Mesenchymal stem cell (in vitro differentiated cells and primary cell): ENCODE measurements at regions not wholly inside any gene's neighbourhood (a gene's known extent, or its start where the extent isn't known, plus 50 kb on each side); places are given as distances from the start of the nearest gene placed in this dataset.
"Not testable (repeated sequence)": the region's sequence is repeated elsewhere in the genome, so short reads cannot be mapped to it uniquely, and the experiment has no call there.

Experiments
- DNase-seq: peaks from one replicate; pipeline ENCODE4 v3.0.0-alpha.2; 2013
- H2AFZ ChIP-seq: one replicate; pipeline ENCODE4 v1.6.1; 2013; ENCODE audit warnings: low read depth, mild to moderate bottlenecking, control low read depth, inconsistent platforms, low read length, moderate library complexity
- H2AK5ac ChIP-seq: 2 replicates; pipeline ENCODE4 v1.6.1; 2013; ENCODE audit warnings: low read length, moderate library complexity, mild to moderate bottlenecking, inconsistent platforms; ENCODE audit not compliant: severe bottlenecking
- H2BK120ac ChIP-seq: one replicate; pipeline ENCODE4 v1.6.1; 2013; ENCODE audit warnings: low read depth, mild to moderate bottlenecking, inconsistent platforms, low read length, moderate library complexity
- H2BK12ac ChIP-seq, 2 experiments: one replicate each; pipeline ENCODE4 v1.6.1; 2013; ENCODE audit warnings: inconsistent platforms in 2 of 2, low read length in 2 of 2, mild to moderate bottlenecking in 2 of 2, moderate library complexity in 2 of 2, control low read depth in 1 of 2
- H2BK15ac ChIP-seq: one replicate; pipeline ENCODE4 v1.6.1; 2013; ENCODE audit warnings: mild to moderate bottlenecking, low read depth, inconsistent platforms; ENCODE audit not compliant: poor library complexity, severe bottlenecking
- H2BK5ac ChIP-seq: 2 replicates; pipeline ENCODE4 v1.6.1; 2013; ENCODE audit warnings: low read depth, mild to moderate bottlenecking, low read length, control low read depth, inconsistent platforms; ENCODE audit not compliant: poor library complexity, severe bottlenecking
- H3K14ac ChIP-seq, 2 experiments: one replicate each; pipeline ENCODE4 v1.6.1; 2013; ENCODE audit warnings: inconsistent platforms in 2 of 2, low read length in 2 of 2, control low read depth in 1 of 2, mild to moderate bottlenecking in 1 of 2, moderate library complexity in 1 of 2
- H3K18ac ChIP-seq, 2 experiments: one replicate each; pipeline ENCODE4 v1.6.1; 2013; ENCODE audit warnings: inconsistent platforms in 2 of 2, low read length in 2 of 2, control low read depth in 1 of 2, low read depth in 1 of 2, mild to moderate bottlenecking in 1 of 2
- H3K23ac ChIP-seq, 2 experiments: one replicate each; pipeline ENCODE4 v1.6.1; 2013; ENCODE audit warnings: inconsistent platforms in 2 of 2, low read length in 2 of 2, mild to moderate bottlenecking in 2 of 2, moderate library complexity in 2 of 2, control low read depth in 1 of 2
- H3K27ac ChIP-seq: 2 replicates; pipeline ENCODE4 v1.5.1; 2013; ENCODE audit warnings: mild to moderate bottlenecking, moderate library complexity, low read length, control low read depth, inconsistent platforms; ENCODE audit not compliant: poor library complexity, severe bottlenecking
- H3K27me3 ChIP-seq, 2 experiments: 2 replicates each; pipeline versions ENCODE4 v1.6.1 to v1.7.0; 2013; ENCODE audit warnings: low read length in 2 of 2, mild to moderate bottlenecking in 2 of 2, moderate library complexity in 2 of 2, control low read depth in 1 of 2, inconsistent platforms in 1 of 2; ENCODE audit not compliant: control insufficient read depth in 1 of 2, insufficient read depth in 1 of 2
- H3K36me3 ChIP-seq, 2 experiments: 2 replicates each; pipeline versions ENCODE4 v1.6.1 to v1.7.0; 2013; ENCODE audit warnings: low read length in 2 of 2, control low read depth in 1 of 2, inconsistent platforms in 1 of 2, low read depth in 1 of 2, mild to moderate bottlenecking in 1 of 2; ENCODE audit not compliant: insufficient read depth in 2 of 2, control insufficient read depth in 1 of 2
- H3K4ac ChIP-seq, 2 experiments: one replicate each; pipeline ENCODE4 v1.6.1; 2013; ENCODE audit warnings: inconsistent platforms in 2 of 2, low read length in 2 of 2, mild to moderate bottlenecking in 2 of 2, moderate library complexity in 2 of 2, control low read depth in 1 of 2, low read depth in 1 of 2
- H3K4me1 ChIP-seq: 2 replicates; pipeline ENCODE4 v1.6.1; 2013; ENCODE audit warnings: low read depth, low read length, control low read depth; ENCODE audit not compliant: control insufficient read depth, insufficient read depth
- H3K4me2 ChIP-seq: 2 replicates; pipeline ENCODE4 v1.6.1; 2013; ENCODE audit warnings: low read length, mild to moderate bottlenecking, inconsistent platforms; ENCODE audit not compliant: poor library complexity, severe bottlenecking
- H3K4me3 ChIP-seq, 2 experiments: 2 replicates each; pipeline versions ENCODE4 v1.5.1 to v1.7.0; 2013; ENCODE audit warnings: low read length in 2 of 2, mild to moderate bottlenecking in 2 of 2, control low read depth in 1 of 2, low read depth in 1 of 2; ENCODE audit not compliant: insufficient read depth in 1 of 2
- H3K79me1 ChIP-seq: replicated peaks from 2 replicates; pipeline ENCODE4 v1.6.1; 2013; ENCODE audit warnings: mild to moderate bottlenecking, control low read depth, low read length, inconsistent platforms; ENCODE audit not compliant: poor library complexity, severe bottlenecking
- H3K9ac ChIP-seq: 2 replicates; pipeline ENCODE4 v1.7.0; 2013; ENCODE audit warnings: mild to moderate bottlenecking, low read length, moderate library complexity
- H3K9me3 ChIP-seq: 2 replicates; pipeline ENCODE4 v1.7.0; 2013; ENCODE audit warnings: mild to moderate bottlenecking, low read length; ENCODE audit not compliant: control insufficient read depth
- H4K8ac ChIP-seq: one replicate; pipeline ENCODE4 v1.6.1; 2013; ENCODE audit warnings: inconsistent platforms, mild to moderate bottlenecking, low read length, moderate library complexity
- H4K91ac ChIP-seq: one replicate; pipeline ENCODE4 v1.6.1; 2013; ENCODE audit warnings: mild to moderate bottlenecking, low read length, inconsistent platforms
- WGBS: methylation state at CpG from one replicate; pipeline ENCODE4 v1.1.7; 2013; ENCODE audit warnings: mixed read lengths; 5-methylcytosine and 5-hydroxymethylcytosine counted together

DNA sequence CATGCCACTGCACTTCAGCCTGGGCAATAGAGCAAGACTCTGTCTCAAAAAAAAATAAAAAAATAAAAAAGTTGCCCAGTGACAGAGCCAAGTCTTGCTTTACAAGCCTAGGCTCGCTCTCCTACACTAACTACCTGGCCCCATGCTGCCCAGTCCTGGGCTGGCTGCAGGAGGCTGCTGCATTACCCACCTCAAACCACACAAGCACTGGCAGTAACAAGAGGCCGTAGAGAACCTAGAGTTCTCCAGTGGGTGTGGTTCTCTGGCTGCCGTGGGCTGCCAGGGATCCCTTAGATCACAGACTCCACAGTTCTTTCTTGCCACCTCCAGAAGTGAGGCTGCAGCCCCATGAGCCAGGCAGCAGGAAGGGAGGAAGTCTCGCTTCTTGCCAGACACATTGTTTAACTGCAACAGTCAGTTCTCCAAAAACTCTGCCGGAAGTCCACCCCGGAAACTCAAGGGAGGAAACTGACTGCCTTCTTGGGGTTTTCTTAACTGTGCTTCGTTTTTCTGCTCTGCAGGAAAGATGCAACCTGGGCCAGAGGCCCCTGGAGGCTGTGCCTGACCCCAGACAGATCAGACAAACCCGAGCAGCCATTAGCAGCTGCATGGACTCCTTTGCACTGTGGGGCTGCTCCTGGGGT lies 175.4 kb downstream of the NRN1 start:
- H3K9me3 ChIP-seq, H3K4me2 ChIP-seq, H2AK5ac ChIP-seq, H3K23ac ChIP-seq, H2BK12ac ChIP-seq, H3K79me1 ChIP-seq, H3K18ac ChIP-seq, H3K36me3 ChIP-seq, H3K27me3 ChIP-seq, H4K91ac ChIP-seq, H2BK15ac ChIP-seq, H2BK5ac ChIP-seq, H3K4ac ChIP-seq, DNase-seq, H3K9ac ChIP-seq, H3K14ac ChIP-seq, H3K4me3 ChIP-seq, H2BK120ac ChIP-seq, H2AFZ ChIP-seq, H4K8ac ChIP-seq, H3K4me1 ChIP-seq, H3K27ac ChIP-seq: not testable (repeated sequence)
- 62% methylated on average over 8 of the region's 8 CpGs for WGBS

DNA sequence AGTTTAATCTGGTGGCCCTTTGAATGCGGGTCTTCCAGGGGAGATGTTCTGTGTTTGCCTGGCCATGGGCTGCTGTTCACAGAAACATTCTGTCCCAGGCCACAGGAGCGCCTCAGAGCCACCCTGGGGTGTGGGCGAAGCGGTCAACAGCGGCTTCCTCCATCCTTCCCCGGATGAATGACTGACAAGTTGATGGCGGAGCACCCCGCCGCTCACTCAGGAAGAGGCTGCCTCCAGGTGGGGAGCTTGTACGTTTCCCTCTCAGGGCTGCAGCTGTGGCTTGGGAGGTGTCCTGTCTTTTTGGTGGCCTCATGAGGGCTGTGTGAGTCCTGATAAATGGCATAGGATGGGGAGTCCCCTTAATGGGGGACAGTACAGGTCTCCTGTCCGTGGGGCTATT lies 178.4 kb downstream of the NRN1 start:
- Histone ChIP-seq H3K4ac (no peak overlapping the region), H3K27ac (no peak overlapping the region), H3K27me3 (peaks cover 0 to 5% of the 10 kb centered on the region in 2 experiments), H2BK15ac (no peak overlapping the region), H3K4me3 (no peak overlapping the region), H4K91ac (no peak overlapping the region), H4K8ac (no peak overlapping the region), H3K9me3 (no peaks in the 10 kb centered on the region), H3K36me3 (no peaks in the 10 kb centered on the region), H3K14ac (no peak overlapping the region), H3K9ac (no peak overlapping the region), H2BK12ac (no peak overlapping the region), H3K18ac (no peak overlapping the region), H2AFZ (no peak overlapping the region), H3K79me1 (no peaks in the 10 kb centered on the region), H3K4me2 (no peak overlapping the region), H2BK5ac (no peak overlapping the region), H2BK120ac (no peak overlapping the region), H2AK5ac (no peak overlapping the region), H3K4me1 (no peaks in the 10 kb centered on the region), H3K23ac (no peak overlapping the region)
- WGBS = 85% methylated on average over 11 of the region's 11 CpGs
- DNase-seq = no peak

DNA sequence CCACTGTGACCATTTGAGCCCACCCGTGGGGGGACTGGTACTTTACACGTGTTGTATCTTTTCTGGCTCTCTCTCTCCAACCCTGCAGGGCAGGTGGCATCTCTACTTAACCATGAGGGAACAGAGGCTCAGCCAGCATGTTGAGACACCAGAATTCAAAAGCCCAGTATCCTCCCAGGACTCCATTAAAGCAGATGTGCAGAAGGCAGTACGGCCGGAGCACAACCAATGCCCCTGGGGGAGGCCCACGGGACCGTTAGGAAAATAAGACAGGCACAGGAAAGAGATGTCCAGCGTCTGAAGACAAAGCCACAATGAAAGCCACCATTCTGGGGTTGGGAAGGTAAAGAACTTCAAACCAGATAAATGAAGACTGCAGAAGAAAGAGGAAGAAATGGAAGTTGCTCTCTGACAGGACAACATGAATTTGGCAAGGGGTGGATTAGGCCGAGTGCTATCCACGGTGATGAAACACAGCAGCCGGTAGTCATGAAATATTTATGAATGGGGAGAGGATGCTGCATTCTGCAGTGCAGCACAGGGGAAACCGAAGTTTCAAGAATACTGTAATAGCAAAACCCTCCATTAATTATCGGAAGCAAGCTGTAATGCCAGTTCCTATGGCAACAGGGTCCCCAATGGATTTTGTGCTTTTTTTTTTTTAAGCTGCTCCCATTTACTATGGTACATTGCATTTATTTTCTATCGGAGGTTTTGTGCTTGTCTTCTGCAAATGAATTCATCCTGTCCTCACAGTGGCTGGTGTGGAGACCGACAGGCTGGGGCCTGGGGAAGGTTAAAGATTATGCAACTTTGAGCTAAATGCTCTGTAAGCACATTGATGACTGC lies 179.4 kb downstream of the NRN1 start:
- Histone ChIP-seq H3K36me3 (no peaks in the 10 kb centered on the region), H2BK120ac (no peak overlapping the region), H2AK5ac (no peak overlapping the region), H2BK12ac (no peak overlapping the region), H3K27ac (no peak overlapping the region), H3K4ac (no peak overlapping the region), H2BK5ac (no peak overlapping the region), H3K4me1 (no peaks in the 10 kb centered on the region), H2BK15ac (no peak overlapping the region), H3K27me3 (peaks cover 0 to 5% of the 10 kb centered on the region in 2 experiments), H4K8ac (no peak overlapping the region), H3K4me3 (no peak overlapping the region), H3K9me3 (no peaks in the 10 kb centered on the region), H3K9ac (no peak overlapping the region), H3K4me2 (no peak overlapping the region), H4K91ac (no peak overlapping the region), H3K14ac (no peak overlapping the region), H2AFZ (no peak overlapping the region), H3K18ac (no peak overlapping the region), H3K79me1 (no peaks in the 10 kb centered on the region), H3K23ac (no peak overlapping the region)
- WGBS = 77% methylated on average over 14 of the region's 14 CpGs
- no peak for DNase-seq

DNA sequence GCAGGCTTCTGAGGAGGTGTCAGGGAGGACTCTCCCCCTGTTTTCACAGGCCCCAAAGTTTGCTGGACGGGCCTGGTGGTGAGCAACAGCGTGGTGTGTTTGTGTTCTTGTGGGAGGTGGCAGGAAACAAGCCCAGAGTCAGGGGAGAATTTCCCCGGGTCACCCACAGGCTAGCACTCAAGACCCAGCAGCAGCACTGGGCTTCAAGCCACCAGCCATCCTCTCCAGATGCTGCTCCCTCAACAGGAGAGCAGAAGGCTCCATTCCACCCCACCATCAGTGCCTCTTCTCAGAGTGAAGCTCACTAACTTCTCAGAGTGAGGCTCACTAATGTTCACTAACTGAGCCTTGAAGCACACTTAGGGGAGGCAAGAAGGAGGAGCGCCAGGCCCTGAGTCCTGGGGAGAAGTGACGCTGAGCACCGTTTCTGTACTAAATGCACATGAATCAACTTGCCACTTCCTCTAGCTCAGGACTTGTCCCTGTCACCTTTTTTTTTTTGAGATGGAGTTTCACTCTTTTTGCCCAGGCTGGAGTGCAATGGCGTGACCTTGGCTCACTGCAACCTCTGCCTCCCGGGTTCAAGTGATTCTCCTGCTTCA lies 182.2 kb downstream of the NRN1 start:
- H3K79me1 ChIP-seq, H3K4ac ChIP-seq, H3K4me1 ChIP-seq, H2AFZ ChIP-seq, H3K9ac ChIP-seq, H3K27ac ChIP-seq, H3K14ac ChIP-seq, H4K91ac ChIP-seq, H3K9me3 ChIP-seq, H2BK12ac ChIP-seq, H2BK120ac ChIP-seq, H3K4me3 ChIP-seq, H3K27me3 ChIP-seq, H2AK5ac ChIP-seq, H3K23ac ChIP-seq, H3K4me2 ChIP-seq, H3K36me3 ChIP-seq, DNase-seq, H2BK15ac ChIP-seq, H4K8ac ChIP-seq, H3K18ac ChIP-seq, H2BK5ac ChIP-seq: not testable (repeated sequence)
- WGBS = 81% methylated on average over 7 of the region's 8 CpGs
